Activated CD4-positive, alpha-beta memory T cell treated with anti-CD3 and anti-CD28 coated beads, Interleukin-2, amount 10 ng/mL, durations not matched to agents 7 days and 5 days (primary cell): ENCODE measurements at regions not wholly inside any gene's neighbourhood (a gene's known extent, or its start where the extent isn't known, plus 50 kb on each side); places are given as distances from the start of the nearest gene placed in this dataset.

Experiments used
- CTCF ChIA-PET: fragments of 350-600 bp; sonication (Branson Sonifier 250); formaldehyde crosslinking; loops from one replicate; lab custom pipeline; 2021; ENCODE audit warnings: antibody characterized with exemption, inconsistent platforms; lab: Charles Lee
- POLR2A ChIA-PET: fragments of 350-600 bp; sonication (Branson Sonifier 250); formaldehyde crosslinking; loops from one replicate; lab custom pipeline; 2021; ENCODE audit warnings: antibody characterized with exemption; lab: Charles Lee
- DNase-seq: peaks from one replicate; pipeline ENCODE4 v3.0.0-alpha.2; 2020
- H3K27ac Mint-ChIP-seq: one replicate; pipeline ENCODE4 v1.8.0; 2021; ENCODE audit warnings: mild to moderate bottlenecking, mixed read lengths
- H3K27me3 Mint-ChIP-seq: one replicate; pipeline ENCODE4 v1.8.0; 2021; ENCODE audit warnings: mixed read lengths
- H3K36me3 Mint-ChIP-seq: one replicate; pipeline ENCODE4 v1.8.0; 2021; ENCODE audit warnings: low read depth, mixed read lengths
- H3K4me1 Mint-ChIP-seq: one replicate; pipeline ENCODE4 v1.8.0; 2021; ENCODE audit warnings: mixed read lengths
- H3K4me3 Mint-ChIP-seq: one replicate; pipeline ENCODE4 v1.8.0; 2021; ENCODE audit warnings: mild to moderate bottlenecking, mixed read lengths
- H3K9me3 Mint-ChIP-seq: one replicate; pipeline ENCODE4 v1.8.0; 2021; ENCODE audit warnings: mixed read lengths

- no peaks in the 10 kb centered on the region for H3K36me3 Mint-ChIP-seq
- POLR2A ChIA-PET, result no interaction called here
- CTCF ChIA-PET, result no interaction called here
- no peaks in the 10 kb centered on the region for H3K9me3 Mint-ChIP-seq
- H3K4me3 Mint-ChIP-seq, result no peak overlapping the region
- no peak overlapping the region for H3K27ac Mint-ChIP-seq
- no peaks in the 10 kb centered on the region for H3K4me1 Mint-ChIP-seq
- peaks cover 9% of the 10 kb centered on the region for H3K27me3 Mint-ChIP-seq
- DNase-seq, result no peak
These were observed 132.2 kb downstream of the SNX5 start for GRCh38 chr20:17836303-17836861.

GRCh38 chr20:17835934-17836300, 132.7 kb downstream of the SNX5 start:
- Mint-ChIP-seq H3K9me3 (no peaks in the 10 kb centered on the region), H3K36me3 (no peaks in the 10 kb centered on the region), H3K4me1 (no peaks in the 10 kb centered on the region), H3K4me3 (no peak overlapping the region), H3K27ac (no peak overlapping the region), H3K27me3 (peaks cover 6% of the 10 kb centered on the region)
- no peak for DNase-seq
- ChIA-PET POLR2A (no interaction called here), CTCF (no interaction called here)

GRCh38 chr20:17835240-17835933, 133.2 kb downstream of the SNX5 start:
- POLR2A ChIA-PET, result no interaction called here
- no peak for DNase-seq
- Mint-ChIP-seq H3K4me3 (no peak overlapping the region), H3K36me3 (no peaks in the 10 kb centered on the region), H3K27ac (no peak overlapping the region), H3K4me1 (no peaks in the 10 kb centered on the region), H3K9me3 (no peaks in the 10 kb centered on the region), H3K27me3 (peaks cover 6% of the 10 kb centered on the region)
- CTCF ChIA-PET, result no interaction called here

GRCh38 chr20:17834804-17835203, 133.8 kb downstream of the SNX5 start:
- DNase-seq, result no peak
- Mint-ChIP-seq H3K4me1 (no peaks in the 10 kb centered on the region), H3K9me3 (no peaks in the 10 kb centered on the region), H3K27ac (no peak overlapping the region), H3K36me3 (no peaks in the 10 kb centered on the region), H3K4me3 (no peak overlapping the region), H3K27me3 (peaks cover 6% of the 10 kb centered on the region)
- ChIA-PET POLR2A (interaction anchor here (0.6 kb wide), 1 partner anchor 71 kb away, joined by 3 read pairs; no protein-coding TSS in a partner anchor), CTCF (interaction anchor here (1.5 kb wide), 1 partner anchor 12 kb away, joined by 4 read pairs; no protein-coding TSS in a partner anchor)

GRCh38 chr20:17833036-17833674, 133.4 kb downstream of the BANF2 start:
- Mint-ChIP-seq H3K27me3 (peaks cover 2% of the 10 kb centered on the region), H3K36me3 (no peaks in the 10 kb centered on the region), H3K4me3 (no peak overlapping the region), H3K27ac (no peak overlapping the region), H3K4me1 (no peaks in the 10 kb centered on the region), H3K9me3 (no peaks in the 10 kb centered on the region)
- POLR2A ChIA-PET, result no interaction called here
- CTCF ChIA-PET, result interaction anchor here (1.5 kb wide), 1 partner anchor 11 kb away, joined by 4 read pairs; no protein-coding TSS in a partner anchor
- DNase-seq, result no peak

- ChIA-PET CTCF (no interaction called here), POLR2A (no interaction called here)
- H3K9me3 Mint-ChIP-seq, result no peaks in the 10 kb centered on the region
These were observed 132.6 kb downstream of the BANF2 start for GRCh38 chr20:17832236-17832915.

GRCh38 chr20:17828598-17829144, 128.9 kb downstream of the BANF2 start:
- CTCF ChIA-PET, result no interaction called here
- Mint-ChIP-seq H3K27ac (no peak overlapping the region), H3K36me3 (no peaks in the 10 kb centered on the region), H3K4me3 (no peak overlapping the region), H3K9me3 (no peaks in the 10 kb centered on the region), H3K27me3 (peaks cover 2% of the 10 kb centered on the region), H3K4me1 (peaks cover 14% of the 10 kb centered on the region)
- POLR2A ChIA-PET, result no interaction called here
- no peak for DNase-seq

More at GRCh38 chr20:17832236-17832915, 132.6 kb downstream of the BANF2 start:
- peaks cover 2% of the 10 kb centered on the region for H3K27me3 Mint-ChIP-seq
- H3K4me1 Mint-ChIP-seq, result no peaks in the 10 kb centered on the region
- no peak for DNase-seq
- no peak overlapping the region for H3K27ac Mint-ChIP-seq
- H3K36me3 Mint-ChIP-seq, result no peaks in the 10 kb centered on the region
- H3K4me3 Mint-ChIP-seq, result no peak overlapping the region

- Mint-ChIP-seq H3K27me3 (no peaks in the 10 kb centered on the region), H3K4me1 (peaks cover 14% of the 10 kb centered on the region), H3K36me3 (no peaks in the 10 kb centered on the region), H3K9me3 (no peaks in the 10 kb centered on the region), H3K4me3 (no peak overlapping the region), H3K27ac (no peak overlapping the region)
- POLR2A ChIA-PET, result no interaction called here
- DNase-seq, result no peak
- CTCF ChIA-PET, result no interaction called here
These were observed 128.2 kb downstream of the BANF2 start for GRCh38 chr20:17827759-17828559.

GRCh38 chr20:17827079-17827478, 127.3 kb downstream of the BANF2 start:
- H3K36me3 Mint-ChIP-seq, result no peaks in the 10 kb centered on the region
- DNase-seq, result no peak
- no peak overlapping the region for H3K27ac Mint-ChIP-seq
- no peaks in the 10 kb centered on the region for H3K27me3 Mint-ChIP-seq
- H3K4me3 Mint-ChIP-seq, result no peak overlapping the region
- ChIA-PET POLR2A (no interaction called here), CTCF (no interaction called here)
- peaks cover 14% of the 10 kb centered on the region for H3K4me1 Mint-ChIP-seq
- no peaks in the 10 kb centered on the region for H3K9me3 Mint-ChIP-seq

GRCh38 chr20:17825960-17826843, 126.4 kb downstream of the BANF2 start:
- Mint-ChIP-seq H3K27ac (no peak overlapping the region), H3K27me3 (peaks cover 4% of the 10 kb centered on the region), H3K4me1 (peaks cover 14% of the 10 kb centered on the region), H3K9me3 (no peaks in the 10 kb centered on the region), H3K36me3 (no peaks in the 10 kb centered on the region), H3K4me3 (no peak overlapping the region)
- CTCF ChIA-PET, result interaction anchor here (0.7 kb wide), 1 partner anchor 144 kb away, joined by 3 read pairs; the partner anchor contains the start of gene RRBP1
- POLR2A ChIA-PET, result interaction anchor here (0.7 kb wide), 1 partner anchor 31 kb away, joined by 3 read pairs; no protein-coding TSS in a partner anchor
- peak; percentile 39 for DNase-seq

GRCh38 chr20:17825252-17825959, 125.6 kb downstream of the BANF2 start:
- H3K27ac Mint-ChIP-seq, result no peak overlapping the region
- POLR2A ChIA-PET, result no interaction called here

More at GRCh38 chr20:17825252-17825959, 125.6 kb downstream of the BANF2 start:
- Mint-ChIP-seq H3K27me3 (peaks cover 4% of the 10 kb centered on the region), H3K9me3 (no peaks in the 10 kb centered on the region), H3K4me1 (peaks cover 14% of the 10 kb centered on the region), H3K4me3 (no peak overlapping the region), H3K36me3 (no peaks in the 10 kb centered on the region)
- DNase-seq, result no peak
- CTCF ChIA-PET, result interaction anchor here (0.7 kb wide), 1 partner anchor 143 kb away, joined by 3 read pairs; the partner anchor contains the start of gene RRBP1
